ENCODE measurements at regions not wholly inside any gene's neighbourhood (a gene's known extent, or its start where the extent isn't known, plus 50 kb on each side); places are given as distances from the start of the nearest gene placed in this dataset.

GRCh38 chr12:107351109-107351508 is 257.8 kb upstream of the CRY1 start:
- Histone ChIP-seq H3K36me3 (peaks cover 0 to 5% (median 0%) of the 10 kb centered on the region in 3 donors), H3K4me1 (peaks cover 0 to 27% (median 3%) of the 10 kb centered on the region in 3 donors), H3K9me3 (no peaks in the 10 kb centered on the region), H3K27me3 (no peaks in the 10 kb centered on the region), H3K27ac (no peak overlapping the region), H3K4me3 (no peak overlapping the region)
- intact Hi-C loops (cut with DNase I), result no loop called here
- no peak for DNase-seq
- 79 to 81% methylated on average over 2 to 3 of the region's 3 CpGs for WGBS, 2 donors
- TF ChIP-seq CTCF (IDR thresholded peaks at IDR 0.05), result no peak
- TF ChIP-seq POLR2A (IDR thresholded peaks at IDR 0.05), result no peak

DNA sequence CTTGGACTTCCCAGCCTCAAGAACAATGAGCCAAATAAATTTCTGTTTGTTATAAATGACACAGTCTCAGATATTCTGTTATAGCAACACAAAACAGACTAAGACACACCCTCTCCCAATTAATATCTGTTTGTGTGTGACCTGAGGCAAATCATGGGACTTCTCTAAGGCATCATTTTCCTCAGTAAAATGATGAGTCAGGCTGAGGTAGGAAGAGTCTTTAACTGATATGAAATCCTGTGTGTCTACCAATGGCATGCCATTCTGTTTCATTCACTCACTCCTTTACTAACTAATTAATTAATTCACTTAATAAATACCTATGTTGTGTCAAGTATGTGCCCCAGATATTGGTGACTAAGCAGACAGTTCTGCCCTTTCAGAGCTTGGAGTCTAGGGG is 258.4 kb upstream of the CRY1 start:
- no peak for DNase-seq
- Histone ChIP-seq H3K4me3 (no peak overlapping the region), H3K27ac (no peak overlapping the region), H3K27me3 (no peaks in the 10 kb centered on the region), H3K36me3 (peaks cover 0 to 5% (median 0%) of the 10 kb centered on the region in 3 donors), H3K4me1 (peaks cover 0 to 33% (median 3%) of the 10 kb centered on the region in 3 donors), H3K9me3 (no peaks in the 10 kb centered on the region)
- no peak for TF ChIP-seq POLR2A (IDR thresholded peaks at IDR 0.05)
- no peak for TF ChIP-seq CTCF (IDR thresholded peaks at IDR 0.05)
- intact Hi-C loops (cut with DNase I), result no loop called here

- intact Hi-C loops (cut with DNase I), result no loop called here
- no peaks in the 10 kb centered on the region for H3K27me3 ChIP-seq
- no peak overlapping the region for H3K27ac ChIP-seq
- TF ChIP-seq CTCF (IDR thresholded peaks at IDR 0.05), result no peak
- no peak for TF ChIP-seq POLR2A (IDR thresholded peaks at IDR 0.05)
- no peaks in the 10 kb centered on the region for H3K9me3 ChIP-seq
- H3K4me1 ChIP-seq, result peaks cover 0 to 37% (median 3%) of the 10 kb centered on the region in 3 donors
- H3K4me3 ChIP-seq, result no peak overlapping the region
- 67 to 70% methylated on average over 1 to 2 of the region's 2 CpGs for WGBS, 2 donors
- H3K36me3 ChIP-seq, result peaks cover 0 to under 1% (median 0%) of the 10 kb centered on the region in 3 donors
- DNase-seq, result no peak
Observed at GRCh38 chr12:107352347-107353081, 259.2 kb upstream of the CRY1 start.

- no peak for TF ChIP-seq POLR2A (IDR thresholded peaks at IDR 0.05)
- no peak for TF ChIP-seq CTCF (IDR thresholded peaks at IDR 0.05)
- intact Hi-C loops (cut with DNase I), result no loop called here
- 92 to 100% methylated on average over 1 to 2 of the region's 2 CpGs for WGBS, 2 donors
- no peak for DNase-seq
- Histone ChIP-seq H3K36me3 (no peaks in the 10 kb centered on the region), H3K9me3 (no peaks in the 10 kb centered on the region), H3K4me3 (no peak overlapping the region), H3K4me1 (peaks cover 0 to 35% (median 3%) of the 10 kb centered on the region in 3 donors), H3K27me3 (no peaks in the 10 kb centered on the region), H3K27ac (no peak overlapping the region)
Observed at GRCh38 chr12:107353312-107353711, 260.0 kb upstream of the CRY1 start.

- Histone ChIP-seq H3K27ac (no peak overlapping the region), H3K4me1 (peaks cover 0 to 18% (median 0%) of the 10 kb centered on the region in 3 donors), H3K4me3 (no peak overlapping the region), H3K27me3 (no peaks in the 10 kb centered on the region), H3K36me3 (no peaks in the 10 kb centered on the region), H3K9me3 (no peaks in the 10 kb centered on the region)
- intact Hi-C loops (cut with DNase I), result no loop called here
- no peak for TF ChIP-seq POLR2A (IDR thresholded peaks at IDR 0.05)
- TF ChIP-seq CTCF (IDR thresholded peaks at IDR 0.05), result no peak
- no peak for DNase-seq
- 62 to 72% methylated on average over 9 to 10 of the region's 10 CpGs for WGBS, 2 donors
Observed at GRCh38 chr12:107355004-107355565, 261.7 kb upstream of the CRY1 start.

All from esophagus squamous epithelium (tissue), 5 donors.